NCI-H2029 treated with DMSO at 0.1 percent for 48 hours (cell line): ENCODE measurements at regions not wholly inside any gene's neighbourhood (a gene's known extent, or its start where the extent isn't known, plus 50 kb on each side); places are given as distances from the start of the nearest gene placed in this dataset.
A peak's percentile ranks its signal among the peaks of the same experiment; 100 is the strongest.

ENCODE experiments used
- DNase-seq: peaks from one replicate; lab custom pipeline; 2025; lab: John Stamatoyannopoulos, UW

DNA sequence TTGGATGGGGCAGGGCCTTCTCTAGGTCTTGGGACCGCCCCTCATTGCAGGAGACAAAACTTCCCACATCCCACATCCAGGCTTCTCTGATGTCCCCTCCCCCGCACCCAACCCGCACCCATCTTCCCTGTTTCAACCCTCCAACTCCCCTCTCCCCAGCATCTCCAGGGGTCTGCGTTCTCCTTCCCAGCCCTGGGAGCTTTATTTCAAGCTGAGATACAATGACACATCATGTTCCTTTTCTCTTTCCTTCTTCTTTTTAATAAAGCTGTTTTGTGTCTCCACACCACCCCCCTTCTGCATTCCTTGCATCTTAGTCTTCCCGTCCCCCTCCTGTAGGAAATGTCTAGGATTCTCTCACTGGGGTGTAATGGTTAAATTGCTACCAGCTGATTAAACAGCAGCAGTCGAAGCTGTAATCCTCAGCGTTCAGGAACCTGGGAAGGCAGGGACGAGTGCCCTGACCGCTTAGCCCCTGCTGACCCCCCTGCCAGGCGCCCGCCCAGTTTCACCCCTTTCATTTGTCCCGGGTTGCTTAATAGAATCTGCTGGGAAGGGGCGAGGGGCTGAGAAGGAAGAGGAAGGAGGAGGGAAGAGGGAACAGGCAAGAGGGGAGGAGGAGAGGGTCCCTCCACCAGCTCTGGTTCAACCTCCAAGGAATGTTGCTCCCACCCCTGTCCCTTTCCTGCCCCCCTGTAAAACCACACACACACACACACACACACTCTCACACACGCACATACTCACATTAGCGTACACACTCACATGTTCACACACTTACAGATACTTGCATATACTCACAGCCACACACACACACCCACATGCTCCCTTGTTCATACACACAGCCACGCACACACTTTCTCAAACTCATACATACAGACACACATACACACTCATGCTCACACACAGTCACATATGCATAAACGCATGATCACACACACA lies 104.5 kb upstream of the MED13L start:
- DNase-seq, result no peak

- DNase-seq, result no peak
Observed at GRCh38 chr12:116382686-116383530, 105.4 kb upstream of the MED13L start.

GRCh38 chr12:116384175-116384574 lies 106.7 kb upstream of the MED13L start:
- DNase-seq, result no peak

DNA sequence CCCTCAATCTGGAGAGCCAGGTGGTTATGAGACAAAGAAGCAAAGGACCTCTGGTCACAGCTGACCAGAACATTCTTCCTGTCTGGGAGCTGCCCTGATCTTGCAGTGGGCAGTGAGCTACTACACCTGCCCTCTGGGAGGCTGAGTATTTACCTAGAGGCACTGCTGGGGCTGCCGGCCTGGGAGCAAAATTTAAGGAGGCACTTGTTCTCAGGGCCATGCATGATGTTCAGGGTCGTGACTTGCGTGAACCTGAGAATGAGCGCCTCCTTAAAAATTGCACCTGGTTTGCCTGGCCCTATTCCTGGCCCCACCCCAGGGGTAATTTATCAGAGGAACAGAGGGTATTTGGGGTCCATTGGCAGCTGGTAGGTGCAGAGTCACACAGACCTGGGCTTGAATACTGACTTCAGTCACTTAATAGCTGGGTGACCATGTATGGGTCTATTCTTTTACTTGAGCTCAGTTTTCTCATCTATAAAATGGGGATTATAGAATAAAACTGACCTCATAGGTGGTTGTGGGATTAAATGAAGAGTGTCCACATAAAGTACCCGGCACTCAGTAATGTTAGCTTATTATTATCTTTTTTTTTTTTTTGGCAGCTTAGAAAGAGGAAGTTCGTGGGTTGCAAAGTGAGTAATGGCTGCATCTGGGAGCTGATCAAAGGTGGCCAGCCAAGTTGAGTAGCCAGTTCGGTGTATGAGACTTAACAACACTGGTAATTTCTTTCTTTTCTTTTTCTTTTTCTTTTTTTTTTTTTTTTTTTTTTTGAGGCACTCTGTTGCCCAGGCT lies 107.4 kb upstream of the MED13L start:
- peak; percentile 43 for DNase-seq

DNA sequence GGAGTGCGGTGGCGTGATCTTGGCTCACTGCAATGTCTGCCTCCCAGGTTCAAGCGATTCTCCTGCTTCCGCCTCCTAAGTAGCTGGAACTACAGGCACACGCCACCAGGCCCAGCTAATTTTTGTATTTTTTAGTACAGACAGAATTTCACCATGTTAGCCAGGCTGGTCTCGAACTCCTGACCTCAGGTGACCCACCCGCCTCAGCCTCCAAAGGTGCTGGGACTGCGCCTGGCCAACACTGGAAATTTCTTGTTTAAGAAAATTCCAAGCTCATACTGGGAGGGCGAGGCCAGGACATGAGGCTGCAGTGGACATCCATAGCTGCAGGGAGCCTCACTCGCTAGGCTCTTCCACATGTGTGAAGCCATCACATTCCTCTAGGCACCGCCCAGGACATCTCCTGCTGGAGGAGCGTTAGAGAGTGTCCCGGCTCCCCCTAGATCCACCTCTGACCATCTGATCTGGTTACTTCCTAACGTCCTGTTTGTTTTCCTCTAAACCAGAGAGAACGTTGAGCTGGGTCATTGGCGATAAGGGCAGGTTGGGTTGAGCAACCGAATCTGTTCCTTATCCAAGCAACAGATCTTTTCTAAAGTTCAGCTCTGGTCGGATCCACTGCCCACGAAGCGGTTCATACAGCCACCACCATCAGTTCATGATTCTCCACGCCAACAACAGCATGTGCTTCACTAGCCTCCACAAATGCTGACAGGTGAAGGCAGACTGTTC lies 108.2 kb upstream of the MED13L start:
- no peak for DNase-seq

DNA sequence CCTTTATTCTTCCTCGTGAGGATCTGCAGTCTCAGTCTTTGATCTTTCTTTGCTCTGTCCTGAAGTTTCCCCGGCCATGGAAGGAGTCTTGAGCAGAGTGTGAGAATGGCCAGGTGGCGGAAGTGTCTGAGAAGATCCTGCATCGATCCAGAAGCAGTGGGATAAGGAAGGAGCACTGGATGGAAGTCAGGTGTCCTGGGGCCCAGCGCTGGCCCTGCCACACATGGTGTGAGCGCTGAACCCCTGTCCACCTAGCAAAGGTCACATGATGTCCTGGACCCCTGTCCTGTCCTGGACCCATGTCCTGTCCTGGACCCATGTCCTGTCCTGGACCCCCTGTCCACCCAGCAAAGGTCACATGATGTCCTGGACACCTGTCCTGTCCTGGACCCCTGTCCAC lies 111.8 kb upstream of the MED13L start:
- DNase-seq, result no peak

GRCh38 chr12:116389990-116390389 lies 112.5 kb upstream of the MED13L start:
- DNase-seq, result no peak

GRCh38 chr12:116390401-116391335 lies 113.2 kb upstream of the MED13L start:
- no peak for DNase-seq

DNA sequence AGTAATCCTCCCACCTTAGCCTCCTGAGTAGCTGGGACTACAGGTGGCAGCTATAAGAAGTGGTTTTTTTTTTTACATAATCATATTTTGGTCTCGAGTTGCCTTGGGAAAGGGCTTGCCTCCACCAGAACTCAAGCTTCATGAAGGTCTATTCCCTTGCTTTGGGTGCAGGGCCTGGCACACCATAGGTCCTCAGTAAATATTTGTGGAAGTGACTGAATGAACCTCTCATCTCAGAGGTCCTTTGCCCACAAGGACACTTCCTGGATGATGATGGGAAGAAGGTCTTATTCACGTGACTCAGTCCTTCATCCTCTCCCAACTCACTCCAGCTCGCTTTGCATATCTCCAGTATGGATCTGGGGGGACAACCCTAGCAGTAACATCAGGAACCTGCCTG lies 114.0 kb upstream of the MED13L start:
- no peak for DNase-seq

GRCh38 chr12:116392061-116392460 lies 114.6 kb upstream of the MED13L start:
- DNase-seq, result no peak

GRCh38 chr12:116393255-116393654 lies 115.8 kb upstream of the MED13L start:
- no peak for DNase-seq

DNA sequence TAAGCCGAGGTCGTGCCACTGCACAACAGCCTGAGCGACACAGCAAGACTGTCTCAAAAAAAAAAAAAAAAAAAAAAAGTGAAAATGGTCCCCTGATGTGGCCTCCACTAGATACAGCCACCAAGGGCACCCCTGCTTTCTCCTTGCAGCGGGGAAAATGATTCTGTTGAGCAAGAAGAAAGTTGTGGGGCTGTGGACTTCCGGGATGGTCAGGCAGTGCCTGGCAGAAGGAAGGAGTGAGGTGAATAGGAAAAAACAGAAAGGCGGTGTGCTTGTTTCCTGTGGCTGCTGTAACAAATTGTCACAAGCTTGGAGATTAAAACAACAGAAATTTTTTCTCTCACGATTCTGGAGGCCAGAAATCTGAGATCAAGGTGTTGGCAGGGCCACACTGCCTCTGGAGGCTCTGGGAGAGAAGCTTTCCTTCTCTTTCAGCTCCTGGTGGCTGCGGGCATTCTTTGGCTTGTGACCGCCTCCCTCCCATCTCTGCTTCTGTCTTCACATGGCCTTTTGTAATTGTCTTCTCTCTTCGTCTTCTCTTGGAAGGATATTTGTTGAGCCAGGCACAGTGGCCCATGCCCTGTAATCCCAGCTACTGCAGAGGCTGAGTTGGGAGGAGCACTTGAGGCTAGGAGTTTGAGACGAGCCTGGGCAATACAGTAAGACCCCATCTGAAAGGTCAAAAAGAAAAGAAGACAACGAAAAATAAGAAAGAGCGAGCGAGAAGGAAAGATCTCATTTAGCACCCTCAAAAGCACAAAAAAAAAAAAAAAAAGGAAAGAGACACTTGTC lies 116.6 kb upstream of the MED13L start:
- DNase-seq, result no peak

GRCh38 chr12:116395396-116395795 lies 117.9 kb upstream of the MED13L start:
- DNase-seq, result no peak

GRCh38 chr12:116397148-116397547 lies 119.7 kb upstream of the MED13L start:
- DNase-seq, result no peak

DNA sequence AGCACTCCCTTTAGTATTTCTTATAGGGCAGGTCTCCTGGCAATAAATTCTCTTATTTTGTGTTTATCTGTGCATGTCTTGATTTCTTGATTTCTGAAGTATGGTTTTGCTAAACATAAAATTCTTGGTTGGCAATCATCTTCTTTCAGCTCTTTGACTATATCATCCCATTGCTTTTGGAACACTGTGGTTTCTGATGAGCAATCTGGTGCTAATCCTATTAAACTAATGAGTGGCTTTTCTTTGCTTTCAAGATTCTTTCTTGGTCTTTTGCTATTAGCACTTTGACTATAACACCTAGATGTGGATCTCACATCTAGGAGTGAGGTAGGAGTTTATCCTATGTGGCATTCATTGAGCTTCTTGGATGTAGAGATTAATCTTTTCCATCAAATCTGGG lies 120.7 kb upstream of the MED13L start:
- no peak for DNase-seq

- no peak for DNase-seq
Observed at GRCh38 chr12:116399055-116399454, 121.6 kb upstream of the MED13L start.

DNA sequence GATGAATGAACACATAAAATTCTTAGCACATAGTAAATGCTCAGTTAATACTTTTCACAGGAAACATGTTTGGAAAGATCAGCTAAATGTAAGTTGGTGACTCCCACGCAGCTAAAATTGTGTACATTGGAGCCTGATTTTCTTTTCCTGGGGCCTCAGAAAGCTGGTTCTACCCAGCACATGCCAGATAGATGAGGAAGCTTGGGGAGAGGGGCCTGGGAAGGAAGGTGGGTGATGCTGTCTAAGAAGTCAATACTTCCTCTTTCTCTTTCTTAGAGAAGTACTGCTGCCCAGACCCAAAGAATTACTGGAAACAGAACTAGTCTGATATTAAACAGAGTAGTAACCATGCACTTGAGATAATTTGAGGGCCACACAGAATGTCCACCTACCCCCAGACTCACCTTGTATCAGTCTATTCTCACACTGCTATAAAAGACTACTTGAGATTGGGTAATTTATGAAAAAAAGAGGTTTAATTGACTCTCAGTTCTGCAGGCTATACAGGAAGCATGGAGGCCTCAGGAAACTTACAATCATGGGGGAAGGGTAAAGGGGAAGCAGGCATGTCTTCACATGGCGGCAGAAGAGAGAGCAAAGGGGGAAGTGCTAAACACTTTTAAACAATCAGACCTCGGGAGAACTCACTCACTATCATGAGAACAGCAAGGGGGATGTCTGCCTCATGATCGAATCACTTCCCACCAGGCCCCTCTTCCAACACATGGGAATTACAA lies 123.3 kb upstream of the MED13L start:
- DNase-seq, result no peak

DNA sequence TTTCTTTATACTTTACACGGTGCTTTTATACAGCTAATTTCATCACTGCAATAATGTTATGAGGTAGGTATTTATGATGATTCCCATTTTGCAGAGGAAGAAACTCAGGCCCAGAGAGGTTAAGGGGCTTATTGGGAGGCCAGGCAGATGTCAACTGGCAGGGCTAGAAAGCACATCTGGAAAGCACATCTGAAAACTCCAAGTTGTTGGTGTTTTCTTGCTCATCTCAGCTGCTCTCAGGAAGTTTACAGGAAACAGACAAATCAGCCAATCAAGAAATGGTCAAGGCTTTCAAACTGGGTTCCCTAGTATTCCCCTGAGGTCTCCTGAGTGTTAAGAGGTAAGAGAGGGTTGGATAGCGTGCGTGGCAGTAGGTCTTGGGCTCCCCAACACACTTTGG lies 124.1 kb upstream of the MED13L start:
- no peak for DNase-seq
